ENCODE measurements at regions not wholly inside any gene's neighbourhood (a gene's known extent, or its start where the extent isn't known, plus 50 kb on each side); places are given as distances from the start of the nearest gene placed in this dataset.

GRCh38 chr18:46296656-46297055 lies 192.5 kb downstream of the HAUS1 start:
- Histone ChIP-seq H3K9me3 (no peaks in the 10 kb centered on the region), H3K4me3 (no peak overlapping the region), H3K27ac (no peak overlapping the region), H3K4me1 (no peaks in the 10 kb centered on the region), H3K36me3 (no peaks in the 10 kb centered on the region), H3K27me3 (no peaks in the 10 kb centered on the region)
- no peak for DNase-seq
- TF ChIP-seq CTCF (IDR thresholded peaks at IDR 0.05) = no peak
- intact Hi-C loops (cut with DNase I; ENCODE audit: low total_unique reads) = no loop called here

- H3K4me3 ChIP-seq = no peak overlapping the region
- intact Hi-C loops (cut with DNase I; ENCODE audit: low total_unique reads) = no loop called here
- H3K27me3 ChIP-seq = no peaks in the 10 kb centered on the region
These were observed 192.9 kb downstream of the HAUS1 start for GRCh38 chr18:46297124-46297523.

GRCh38 chr18:46297621-46298020 lies 193.4 kb downstream of the HAUS1 start:
- Histone ChIP-seq H3K4me1 (no peaks in the 10 kb centered on the region), H3K9me3 (no peaks in the 10 kb centered on the region), H3K27me3 (no peaks in the 10 kb centered on the region), H3K27ac (no peak overlapping the region), H3K4me3 (no peak overlapping the region), H3K36me3 (no peaks in the 10 kb centered on the region)
- no peak for DNase-seq
- intact Hi-C loops (cut with DNase I; ENCODE audit: low total_unique reads) = no loop called here
- no peak for TF ChIP-seq CTCF (IDR thresholded peaks at IDR 0.05)

More at GRCh38 chr18:46297124-46297523, 192.9 kb downstream of the HAUS1 start:
- Histone ChIP-seq H3K4me1 (no peaks in the 10 kb centered on the region), H3K27ac (no peak overlapping the region), H3K9me3 (no peaks in the 10 kb centered on the region), H3K36me3 (no peaks in the 10 kb centered on the region)
- no peak for TF ChIP-seq CTCF (IDR thresholded peaks at IDR 0.05)
- DNase-seq = no peak

GRCh38 chr18:46298511-46298910 lies 194.3 kb downstream of the HAUS1 start:
- H3K36me3 ChIP-seq = no peaks in the 10 kb centered on the region
- no peak for TF ChIP-seq CTCF (IDR thresholded peaks at IDR 0.05)
- DNase-seq = peak in 1 of 2 donors; percentile 37

GRCh38 chr18:46299465-46300008 lies 195.4 kb downstream of the HAUS1 start:
- no peak for TF ChIP-seq CTCF (IDR thresholded peaks at IDR 0.05)
- no peak overlapping the region for H3K4me3 ChIP-seq
- no peaks in the 10 kb centered on the region for H3K36me3 ChIP-seq
- no peak overlapping the region for H3K27ac ChIP-seq
- no peak for DNase-seq
- intact Hi-C loops (cut with DNase I; ENCODE audit: low total_unique reads) = no loop called here
- H3K4me1 ChIP-seq = no peaks in the 10 kb centered on the region
- H3K9me3 ChIP-seq = peaks cover 0 to 9% (median 0%) of the 10 kb centered on the region in 3 donors
- no peaks in the 10 kb centered on the region for H3K27me3 ChIP-seq

More at GRCh38 chr18:46298511-46298910, 194.3 kb downstream of the HAUS1 start:
- Histone ChIP-seq H3K4me1 (no peaks in the 10 kb centered on the region), H3K27ac (no peak overlapping the region), H3K4me3 (no peak overlapping the region), H3K27me3 (no peaks in the 10 kb centered on the region), H3K9me3 (peaks cover 0 to 8% (median 0%) of the 10 kb centered on the region in 3 donors)
- intact Hi-C loops (cut with DNase I; ENCODE audit: low total_unique reads) = no loop called here

GRCh38 chr18:46301081-46301480 lies 196.9 kb downstream of the HAUS1 start:
- H3K4me1 ChIP-seq = no peaks in the 10 kb centered on the region
- H3K4me3 ChIP-seq = no peak overlapping the region
- peak in 1 of 2 donors; percentile 44 for DNase-seq
- no peaks in the 10 kb centered on the region for H3K36me3 ChIP-seq
- H3K9me3 ChIP-seq = peaks cover 0 to 9% (median 0%) of the 10 kb centered on the region in 3 donors
- TF ChIP-seq CTCF (IDR thresholded peaks at IDR 0.05) = no peak
- intact Hi-C loops (cut with DNase I; ENCODE audit: low total_unique reads) = no loop called here
- no peak overlapping the region for H3K27ac ChIP-seq
- no peaks in the 10 kb centered on the region for H3K27me3 ChIP-seq
